ENCODE measurements at regions not wholly inside any gene's neighbourhood (a gene's known extent, or its start where the extent isn't known, plus 50 kb on each side); places are given as distances from the start of the nearest gene placed in this dataset.

- Mint-ChIP-seq H3K27me3 (ENCODE audit: low read depth in 3 of 3) (no peaks in the 10 kb centered on the region), H3K4me1 (no peaks in the 10 kb centered on the region), H3K4me3 (no peak overlapping the region), H3K36me3 (no peaks in the 10 kb centered on the region), H3K27ac (no peak overlapping the region), H3K9me3 (peaks cover 0 to 11% (median 5%) of the 10 kb centered on the region in 7 donors)
- WGBS (ENCODE audit: insufficient coverage), result no CpG with 5 or more reads among the region's 1 CpG
- H2AFZ ChIP-seq (ENCODE audit: insufficient read depth, low read depth, low read length, poor library complexity, severe bottlenecking), result no peak overlapping the region
- H3K27me3 ChIP-seq (ENCODE audit: control insufficient read depth in 2 of 2, insufficient read depth in 2 of 2, low read length in 2 of 2), result no peaks in the 10 kb centered on the region
- intact Hi-C loops (cut with micrococcal nuclease), result no loop called here
- H3K79me2 ChIP-seq (ENCODE audit: insufficient read depth, low read length), result no peaks in the 10 kb centered on the region
- no peaks in the 10 kb centered on the region for H3K36me3 ChIP-seq (replicated peaks in 1 of 2; ENCODE audit: control insufficient read depth in 1 of 2, insufficient read depth in 2 of 2, low read length in 2 of 2)
- H3K27ac ChIP-seq (ENCODE audit: low read depth in 1 of 2, low read length in 2 of 2), result no peak overlapping the region
- no peak overlapping the region for H3K4me2 ChIP-seq (replicated peaks; ENCODE audit: extremely low read depth, low read length, poor library complexity, severe bottlenecking)
- H4K20me1 ChIP-seq (ENCODE audit: insufficient read depth, low read length), result no peaks in the 10 kb centered on the region
- no peak for DNase-seq
- no peaks in the 10 kb centered on the region for H3K4me1 ChIP-seq (ENCODE audit: control insufficient read depth in 1 of 2, insufficient read depth in 2 of 2, low read length in 2 of 2)
- H3K4me3 ChIP-seq (replicated peaks in 1 of 3; ENCODE audit: low read depth in 2 of 3, low read length in 3 of 3), result no peak overlapping the region
- no peaks in the 10 kb centered on the region for H3K9me3 ChIP-seq (replicated peaks in 1 of 2; ENCODE audit: control insufficient read depth in 1 of 2, insufficient read depth in 1 of 2, low read length in 2 of 2)
- H3K9ac ChIP-seq (ENCODE audit: insufficient read depth, low read length, poor library complexity, severe bottlenecking), result no peak overlapping the region
- TF ChIP-seq, protein P1, sequence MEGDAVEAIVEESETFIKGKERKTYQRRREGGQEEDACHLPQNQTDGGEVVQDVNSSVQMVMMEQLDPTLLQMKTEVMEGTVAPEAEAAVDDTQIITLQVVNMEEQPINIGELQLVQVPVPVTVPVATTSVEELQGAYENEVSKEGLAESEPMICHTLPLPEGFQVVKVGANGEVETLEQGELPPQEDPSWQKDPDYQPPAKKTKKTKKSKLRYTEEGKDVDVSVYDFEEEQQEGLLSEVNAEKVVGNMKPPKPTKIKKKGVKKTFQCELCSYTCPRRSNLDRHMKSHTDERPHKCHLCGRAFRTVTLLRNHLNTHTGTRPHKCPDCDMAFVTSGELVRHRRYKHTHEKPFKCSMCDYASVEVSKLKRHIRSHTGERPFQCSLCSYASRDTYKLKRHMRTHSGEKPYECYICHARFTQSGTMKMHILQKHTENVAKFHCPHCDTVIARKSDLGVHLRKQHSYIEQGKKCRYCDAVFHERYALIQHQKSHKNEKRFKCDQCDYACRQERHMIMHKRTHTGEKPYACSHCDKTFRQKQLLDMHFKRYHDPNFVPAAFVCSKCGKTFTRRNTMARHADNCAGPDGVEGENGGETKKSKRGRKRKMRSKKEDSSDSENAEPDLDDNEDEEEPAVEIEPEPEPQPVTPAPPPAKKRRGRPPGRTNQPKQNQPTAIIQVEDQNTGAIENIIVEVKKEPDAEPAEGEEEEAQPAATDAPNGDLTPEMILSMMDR (IDR thresholded peaks at IDR 0.05), result no peak
These were observed 208.6 kb upstream of the STEAP4 start for GRCh38 chr7:88515301-88515700.

GRCh38 chr7:88509341-88509740 is 202.6 kb upstream of the STEAP4 start:
- DNase-seq, result no peak
- Histone ChIP-seq H3K4me1 (ENCODE audit: control insufficient read depth in 1 of 2, insufficient read depth in 2 of 2, low read length in 2 of 2) (no peaks in the 10 kb centered on the region), H3K9ac (ENCODE audit: insufficient read depth, low read length, poor library complexity, severe bottlenecking) (no peak overlapping the region), H3K9me3 (replicated peaks in 1 of 2; ENCODE audit: control insufficient read depth in 1 of 2, insufficient read depth in 1 of 2, low read length in 2 of 2) (no peaks in the 10 kb centered on the region), H3K27me3 (ENCODE audit: control insufficient read depth in 2 of 2, insufficient read depth in 2 of 2, low read length in 2 of 2) (no peaks in the 10 kb centered on the region), H3K36me3 (replicated peaks in 1 of 2; ENCODE audit: control insufficient read depth in 1 of 2, insufficient read depth in 2 of 2, low read length in 2 of 2) (no peaks in the 10 kb centered on the region), H3K27ac (ENCODE audit: low read depth in 1 of 2, low read length in 2 of 2) (no peak overlapping the region), H3K4me2 (replicated peaks; ENCODE audit: extremely low read depth, low read length, poor library complexity, severe bottlenecking) (no peak overlapping the region), H3K4me3 (replicated peaks in 1 of 3; ENCODE audit: low read depth in 2 of 3, low read length in 3 of 3) (no peak overlapping the region), H3K79me2 (ENCODE audit: insufficient read depth, low read length) (no peaks in the 10 kb centered on the region), H2AFZ (ENCODE audit: insufficient read depth, low read depth, low read length, poor library complexity, severe bottlenecking) (no peak overlapping the region), H4K20me1 (ENCODE audit: insufficient read depth, low read length) (no peaks in the 10 kb centered on the region)
- no peaks in the 10 kb centered on the region for H3K4me1 Mint-ChIP-seq
- intact Hi-C loops (cut with micrococcal nuclease), result no loop called here
- no peak overlapping the region for H3K4me3 Mint-ChIP-seq
- H3K9me3 Mint-ChIP-seq, result peaks cover 0 to 12% (median 5%) of the 10 kb centered on the region in 7 donors
- H3K27ac Mint-ChIP-seq, result no peak overlapping the region
- TF ChIP-seq, protein P1 (IDR thresholded peaks at IDR 0.05), result no peak
- no peaks in the 10 kb centered on the region for H3K27me3 Mint-ChIP-seq (ENCODE audit: low read depth in 3 of 3)
- H3K36me3 Mint-ChIP-seq, result no peaks in the 10 kb centered on the region
